Fibroblast of lung (primary cell): ENCODE measurements at regions not wholly inside any gene's neighbourhood (a gene's known extent, or its start where the extent isn't known, plus 50 kb on each side); places are given as distances from the start of the nearest gene placed in this dataset.

ENCODE experiments used
- EZH2 ChIP-seq: IDR thresholded peaks from 2 replicates; pipeline ENCODE4 v1.5.1; 2012; ENCODE audit warnings: low read length, control low read depth, mild to moderate bottlenecking; ENCODE audit errors: missing control alignments
- TF ChIP-seq, protein P1 (sequence below), 2 donors: IDR thresholded peaks in 1 of 2; conservative IDR thresholded peaks in 1 of 2; 1 replicate in 1 of 2; 2 replicates in 1 of 2; pipeline ENCODE4 v1.5.1; 2011 to 2012; ENCODE audit warnings: low read length in 2 of 2, control low read depth in 1 of 2, inconsistent platforms in 1 of 2, low read depth in 1 of 2, mild to moderate bottlenecking in 1 of 2

DNA sequence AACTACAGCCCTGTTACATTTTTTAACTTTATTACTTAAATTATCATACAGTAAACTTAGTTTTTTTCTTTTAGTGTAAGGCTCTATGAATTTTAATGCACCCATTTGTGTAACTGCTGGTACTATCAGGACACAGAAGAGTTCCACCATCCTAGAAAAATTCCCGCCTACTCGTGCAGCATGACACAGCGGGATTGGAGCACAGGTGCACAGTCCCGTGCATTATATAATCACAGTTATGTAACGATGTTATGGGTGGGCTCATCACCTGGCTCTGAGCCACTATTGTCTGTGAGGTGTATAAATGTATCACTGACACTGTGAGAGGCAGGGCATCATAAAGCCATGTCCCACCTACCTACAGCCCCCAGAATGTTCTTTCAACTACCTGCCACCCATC lies 80.7 kb downstream of the DRD1 start:
- TF ChIP-seq EZH2: no peak
- TF ChIP-seq, protein P1, sequence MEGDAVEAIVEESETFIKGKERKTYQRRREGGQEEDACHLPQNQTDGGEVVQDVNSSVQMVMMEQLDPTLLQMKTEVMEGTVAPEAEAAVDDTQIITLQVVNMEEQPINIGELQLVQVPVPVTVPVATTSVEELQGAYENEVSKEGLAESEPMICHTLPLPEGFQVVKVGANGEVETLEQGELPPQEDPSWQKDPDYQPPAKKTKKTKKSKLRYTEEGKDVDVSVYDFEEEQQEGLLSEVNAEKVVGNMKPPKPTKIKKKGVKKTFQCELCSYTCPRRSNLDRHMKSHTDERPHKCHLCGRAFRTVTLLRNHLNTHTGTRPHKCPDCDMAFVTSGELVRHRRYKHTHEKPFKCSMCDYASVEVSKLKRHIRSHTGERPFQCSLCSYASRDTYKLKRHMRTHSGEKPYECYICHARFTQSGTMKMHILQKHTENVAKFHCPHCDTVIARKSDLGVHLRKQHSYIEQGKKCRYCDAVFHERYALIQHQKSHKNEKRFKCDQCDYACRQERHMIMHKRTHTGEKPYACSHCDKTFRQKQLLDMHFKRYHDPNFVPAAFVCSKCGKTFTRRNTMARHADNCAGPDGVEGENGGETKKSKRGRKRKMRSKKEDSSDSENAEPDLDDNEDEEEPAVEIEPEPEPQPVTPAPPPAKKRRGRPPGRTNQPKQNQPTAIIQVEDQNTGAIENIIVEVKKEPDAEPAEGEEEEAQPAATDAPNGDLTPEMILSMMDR (conservative IDR thresholded peaks at IDR 0.05 in 1 of 2, IDR thresholded peaks at IDR 0.05 in 1 of 2; ENCODE audit: low read depth in 1 of 2, low read length in 2 of 2): no peak
